Activated CD8-positive, alpha-beta T cell treated with anti-CD3 and anti-CD28 coated beads, Interleukin-2, amount 10 ng/mL, durations not matched to agents 7 days and 5 days (primary cell): ENCODE measurements at regions not wholly inside any gene's neighbourhood (a gene's known extent, or its start where the extent isn't known, plus 50 kb on each side); places are given as distances from the start of the nearest gene placed in this dataset.
"Not testable (repeated sequence)": the region's sequence is repeated elsewhere in the genome, so short reads cannot be mapped to it uniquely, and the experiment has no call there.

ENCODE experiments used
- ATAC-seq: fragments of 150-1000 bp; cut with Tn5 transposase; one replicate; pipeline ENCODE4 v1.10.0; 2021; ENCODE audit warnings: moderate library complexity
- CTCF ChIA-PET: fragments of 350-600 bp; sonication (Branson Sonifier 250); formaldehyde crosslinking; loops from one replicate; lab custom pipeline; 2021; ENCODE audit warnings: antibody characterized with exemption; lab: Charles Lee
- POLR2A ChIA-PET: fragments of 350-600 bp; sonication (Branson Sonifier 250); formaldehyde crosslinking; loops from one replicate; lab custom pipeline; 2021; ENCODE audit warnings: antibody characterized with exemption; lab: Charles Lee
- DNase-seq: peaks from one replicate; pipeline ENCODE4 v3.0.0-alpha.2; 2020
- H3K27ac Mint-ChIP-seq: one replicate; pipeline ENCODE4 v1.8.0; 2021; ENCODE audit warnings: mild to moderate bottlenecking, mixed read lengths
- H3K27me3 Mint-ChIP-seq: one replicate; pipeline ENCODE4 v1.8.0; 2021; ENCODE audit warnings: low read depth, mixed read lengths
- H3K36me3 Mint-ChIP-seq: one replicate; pipeline ENCODE4 v1.8.0; 2021; ENCODE audit warnings: low read depth, mixed read lengths
- H3K4me1 Mint-ChIP-seq: one replicate; pipeline ENCODE4 v1.8.0; 2021; ENCODE audit warnings: low read depth, mixed read lengths
- H3K4me3 Mint-ChIP-seq: one replicate; pipeline ENCODE4 v1.8.0; 2021; ENCODE audit warnings: mild to moderate bottlenecking, mixed read lengths
- H3K9me3 Mint-ChIP-seq: one replicate; pipeline ENCODE4 v1.8.0; 2022; ENCODE audit warnings: mixed read lengths; ENCODE audit not compliant: insufficient read depth

- Mint-ChIP-seq H3K9me3 (peaks cover 7% of the 10 kb centered on the region), H3K4me1 (peaks cover 91% of the 10 kb centered on the region), H3K36me3 (peaks cover 16% of the 10 kb centered on the region), H3K4me3 (peak overlapping the region; percentile 50), H3K27me3 (no peaks in the 10 kb centered on the region), H3K27ac (peak overlapping the region; percentile 92)
- ATAC-seq (peak; percentile 75), DNase-seq (peak; percentile 75)
- CTCF ChIA-PET, result interaction anchor here (0.7 to 11.3 kb wide), 5 partner anchors 11 to 170 kb away, joined by 3 to 148 read pairs (median 3); no protein-coding TSS in a partner anchor
- POLR2A ChIA-PET, result interaction anchor here (0.6 to 1.6 kb wide), 8 partner anchors 9 to 243 kb away, joined by 3 to 4 read pairs (median 3); no protein-coding TSS in a partner anchor
Observed at GRCh38 chr6:90463359-90463758, 123.5 kb downstream of the MAP3K7 start.

- ATAC-seq, result no peak
- Mint-ChIP-seq H3K27me3 (no peaks in the 10 kb centered on the region), H3K27ac (no peak overlapping the region), H3K36me3 (peaks cover 16% of the 10 kb centered on the region), H3K4me1 (peaks cover 94% of the 10 kb centered on the region), H3K9me3 (peaks cover 7% of the 10 kb centered on the region), H3K4me3 (no peak overlapping the region)
- ChIA-PET POLR2A (interaction anchor here (0.7 to 2.1 kb wide), 6 partner anchors 37 to 167 kb away, joined by 3 to 8 read pairs (median 3); no protein-coding TSS in a partner anchor), CTCF (interaction anchor here (0.7 to 11.3 kb wide), 5 partner anchors 13 to 522 kb away, joined by 3 to 148 read pairs (median 4); no protein-coding TSS in a partner anchor)
- no peak for DNase-seq
Observed at GRCh38 chr6:90462102-90462501, 124.8 kb downstream of the MAP3K7 start.

GRCh38 chr6:90461383-90461782, 125.5 kb downstream of the MAP3K7 start:
- H3K4me3 Mint-ChIP-seq, result no peak overlapping the region
- DNase-seq (no peak), ATAC-seq (no peak)
- H3K27me3 Mint-ChIP-seq, result no peaks in the 10 kb centered on the region
- ChIA-PET CTCF (interaction anchor here (1.1 to 11.3 kb wide), 5 partner anchors 11 to 166 kb away, joined by 3 to 148 read pairs (median 5); no protein-coding TSS in a partner anchor), POLR2A (interaction anchor here (0.7 to 2.3 kb wide), 5 partner anchors 36 to 166 kb away, joined by 3 to 8 read pairs (median 4); no protein-coding TSS in a partner anchor)
- peaks cover 90% of the 10 kb centered on the region for H3K4me1 Mint-ChIP-seq
- peak overlapping the region; percentile 67 for H3K27ac Mint-ChIP-seq
- peaks cover 16% of the 10 kb centered on the region for H3K36me3 Mint-ChIP-seq
- peaks cover 7% of the 10 kb centered on the region for H3K9me3 Mint-ChIP-seq

- peaks cover 16% of the 10 kb centered on the region for H3K36me3 Mint-ChIP-seq
- peaks cover 7% of the 10 kb centered on the region for H3K9me3 Mint-ChIP-seq
- POLR2A ChIA-PET, result interaction anchor here (1.1 to 2.8 kb wide), 4 partner anchors 13 to 62 kb away, joined by 3 to 19 read pairs (median 4); no protein-coding TSS in a partner anchor
- ATAC-seq, result no peak
- no peaks in the 10 kb centered on the region for H3K27me3 Mint-ChIP-seq
- no peak overlapping the region for H3K4me3 Mint-ChIP-seq
- CTCF ChIA-PET, result interaction anchor here (1.0 to 11.3 kb wide), 7 partner anchors 10 to 520 kb away, joined by 3 to 148 read pairs (median 3); no protein-coding TSS in a partner anchor
- no peak for DNase-seq
- peak overlapping the region; percentile 87 for H3K27ac Mint-ChIP-seq
- H3K4me1 Mint-ChIP-seq, result peaks cover 77% of the 10 kb centered on the region
Observed at GRCh38 chr6:90460051-90460450, 126.8 kb downstream of the MAP3K7 start.

- ChIA-PET CTCF (interaction anchor here (1.2 to 11.3 kb wide), 7 partner anchors 15 to 174 kb away, joined by 3 to 148 read pairs (median 6); no protein-coding TSS in a partner anchor), POLR2A (interaction anchor here (1.3 to 2.8 kb wide), 4 partner anchors 10 to 57 kb away, joined by 3 to 19 read pairs (median 4); no protein-coding TSS in a partner anchor)
- peak overlapping the region; percentile 87 for H3K27ac Mint-ChIP-seq
- ATAC-seq (no peak), DNase-seq (no peak)
- H3K4me1 Mint-ChIP-seq, result peaks cover 70% of the 10 kb centered on the region
- peaks cover 16% of the 10 kb centered on the region for H3K36me3 Mint-ChIP-seq
- H3K9me3 Mint-ChIP-seq, result peaks cover 7% of the 10 kb centered on the region
- H3K4me3 Mint-ChIP-seq, result peak overlapping the region; percentile 51
- H3K27me3 Mint-ChIP-seq, result no peaks in the 10 kb centered on the region
Observed at GRCh38 chr6:90459225-90459758, 127.6 kb downstream of the MAP3K7 start.

GRCh38 chr6:90458353-90459224, 128.3 kb downstream of the MAP3K7 start:
- Mint-ChIP-seq H3K4me3 (peak overlapping the region; percentile 51), H3K4me1 (peaks cover 63% of the 10 kb centered on the region), H3K27ac (peak overlapping the region; percentile 87), H3K9me3 (peaks cover 7% of the 10 kb centered on the region), H3K36me3 (peaks cover 16% of the 10 kb centered on the region), H3K27me3 (no peaks in the 10 kb centered on the region)
- ChIA-PET POLR2A (interaction anchor here (1.1 to 2.8 kb wide), 7 partner anchors 8 to 57 kb away, joined by 3 to 19 read pairs (median 4); no protein-coding TSS in a partner anchor), CTCF (interaction anchor here (0.7 to 11.3 kb wide), 9 partner anchors 8 to 65 kb away, joined by 3 to 148 read pairs (median 9); no protein-coding TSS in a partner anchor)
- ATAC-seq (peak; percentile 86), DNase-seq (peak; percentile 71)

- H3K9me3 Mint-ChIP-seq, result peaks cover 7% of the 10 kb centered on the region
Observed at GRCh38 chr6:90457867-90458259, 129.0 kb downstream of the MAP3K7 start.

GRCh38 chr6:90456997-90457866, 129.6 kb downstream of the MAP3K7 start:
- not testable (repeated sequence) for H3K4me3 Mint-ChIP-seq, H3K9me3 Mint-ChIP-seq, ATAC-seq, DNase-seq, H3K27ac Mint-ChIP-seq, H3K27me3 Mint-ChIP-seq
- peaks cover 51% of the 10 kb centered on the region for H3K4me1 Mint-ChIP-seq
- ChIA-PET CTCF (interaction anchor here (0.5 to 11.3 kb wide), 15 partner anchors 8 to 517 kb away, joined by 3 to 148 read pairs (median 5); no protein-coding TSS in a partner anchor), POLR2A (interaction anchor here (1.1 to 2.2 kb wide), 5 partner anchors 10 to 348 kb away, joined by 3 to 7 read pairs (median 4); no protein-coding TSS in a partner anchor)
- peaks cover 16% of the 10 kb centered on the region for H3K36me3 Mint-ChIP-seq

More at GRCh38 chr6:90457867-90458259, 129.0 kb downstream of the MAP3K7 start:
- peak overlapping the region; percentile 87 for H3K27ac Mint-ChIP-seq
- H3K4me3 Mint-ChIP-seq, result no peak overlapping the region
- POLR2A ChIA-PET, result interaction anchor here (1.1 to 2.8 kb wide), 5 partner anchors 9 to 44 kb away, joined by 3 to 19 read pairs (median 6); no protein-coding TSS in a partner anchor
- H3K4me1 Mint-ChIP-seq, result peaks cover 56% of the 10 kb centered on the region
- no peak for ATAC-seq
- H3K27me3 Mint-ChIP-seq, result no peaks in the 10 kb centered on the region
- CTCF ChIA-PET, result interaction anchor here (0.7 to 11.3 kb wide), 9 partner anchors 9 to 517 kb away, joined by 3 to 148 read pairs (median 6); no protein-coding TSS in a partner anchor
- peaks cover 16% of the 10 kb centered on the region for H3K36me3 Mint-ChIP-seq
- DNase-seq, result no peak

GRCh38 chr6:90456001-90456400, 130.9 kb downstream of the MAP3K7 start:
- H3K9me3 Mint-ChIP-seq, result peaks cover 7% of the 10 kb centered on the region
- ChIA-PET POLR2A (interaction anchor here (1.2 to 2.2 kb wide), 2 partner anchors 17 to 346 kb away, joined by 3 to 7 read pairs; no protein-coding TSS in a partner anchor), CTCF (interaction anchor here (1.0 to 11.3 kb wide), 11 partner anchors 11 to 68 kb away, joined by 4 to 148 read pairs (median 6); no protein-coding TSS in a partner anchor)
- H3K36me3 Mint-ChIP-seq, result peaks cover 13% of the 10 kb centered on the region
- DNase-seq (no peak), ATAC-seq (no peak)
- H3K4me3 Mint-ChIP-seq, result no peak overlapping the region
- H3K4me1 Mint-ChIP-seq, result peaks cover 40% of the 10 kb centered on the region
- no peaks in the 10 kb centered on the region for H3K27me3 Mint-ChIP-seq
- no peak overlapping the region for H3K27ac Mint-ChIP-seq

- DNase-seq (no peak), ATAC-seq (no peak)
- CTCF ChIA-PET, result interaction anchor here (1.0 to 11.3 kb wide), 6 partner anchors 11 to 62 kb away, joined by 3 to 148 read pairs (median 7); no protein-coding TSS in a partner anchor
- no peak overlapping the region for H3K4me3 Mint-ChIP-seq
- POLR2A ChIA-PET, result interaction anchor here (0.6 kb wide), 1 partner anchor 52 kb away, joined by 4 read pairs; no protein-coding TSS in a partner anchor
- peaks cover 31% of the 10 kb centered on the region for H3K4me1 Mint-ChIP-seq
- no peak overlapping the region for H3K27ac Mint-ChIP-seq
- H3K27me3 Mint-ChIP-seq, result no peaks in the 10 kb centered on the region
- H3K36me3 Mint-ChIP-seq, result peaks cover 6% of the 10 kb centered on the region
- H3K9me3 Mint-ChIP-seq, result peaks cover 7% of the 10 kb centered on the region
Observed at GRCh38 chr6:90454836-90455427, 131.9 kb downstream of the MAP3K7 start.
